Lower leg skin (tissue), 3 donors: ENCODE measurements at regions not wholly inside any gene's neighbourhood (a gene's known extent, or its start where the extent isn't known, plus 50 kb on each side); places are given as distances from the start of the nearest gene placed in this dataset.

Source experiments
- CTCF ChIP-seq, 3 donors: fragments of 450-650 bp; IDR thresholded peaks; one replicate each; pipeline ENCODE4 v1.5.1; 2016; ENCODE audit warnings: antibody characterized with exemption in 3 of 3, mild to moderate bottlenecking in 3 of 3, moderate library complexity in 2 of 3
- POLR2A ChIP-seq, 2 donors: fragments of 450-650 bp; IDR thresholded peaks; one replicate each; pipeline ENCODE4 v1.6.1; 2016 to 2017; ENCODE audit warnings: antibody characterized with exemption in 2 of 2, mild to moderate bottlenecking in 1 of 2, moderate library complexity in 1 of 2

DNA sequence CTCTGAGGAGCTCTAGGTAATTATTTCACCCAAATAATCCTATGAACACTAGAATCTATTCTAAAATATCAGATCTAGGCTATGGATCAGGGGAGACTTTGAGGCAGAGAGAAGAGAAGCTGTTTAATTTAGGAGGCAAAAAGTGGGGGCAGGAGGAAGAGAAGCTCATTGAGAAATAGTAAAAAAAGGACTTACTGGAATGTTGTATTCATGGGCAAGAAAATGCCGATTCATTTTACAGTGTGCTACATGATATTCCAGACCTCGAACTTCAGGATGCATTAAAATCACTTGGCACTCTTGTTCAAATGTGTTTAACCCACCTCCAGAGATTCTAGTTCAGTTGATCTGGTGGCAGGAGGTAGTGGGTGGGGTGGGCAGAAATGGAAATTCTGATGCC, 109.5 kb upstream of the ITGB1 start:
- no peak for TF ChIP-seq POLR2A (IDR thresholded peaks at IDR 0.05)
- TF ChIP-seq CTCF (IDR thresholded peaks at IDR 0.05): no peak
